GM12878 (cell line): ENCODE measurements at regions not wholly inside any gene's neighbourhood (a gene's known extent, or its start where the extent isn't known, plus 50 kb on each side); places are given as distances from the start of the nearest gene placed in this dataset.

Source experiments
- ATAC-seq: fragments of 200-7000 bp; cut with Tn5 transposase; 3 replicates; pipeline ENCODE4 v1.9.1; 2020; ENCODE audit warnings: mild to moderate bottlenecking, moderate library complexity
- BruUV-seq: library from RNA; stranded (reverse); fragments of 400-500 nt; replicated peaks from 2 replicates; lab custom pipeline; 2021; lab: Mats Ljungman, UMichigan
- CTCF ChIA-PET: fragments of 300-600 bp; sonication (Branson Sonifier 250); formaldehyde crosslinking; extraction: SDS; loops from one replicate; lab custom pipeline; 2021; ENCODE audit warnings: inconsistent platforms; lab: Yijun Ruan, JAX
- POLR2A ChIA-PET: fragments of 350-600 bp; formaldehyde crosslinking; extraction: SDS; loops from one replicate; lab custom pipeline; 2021; ENCODE audit warnings: inconsistent platforms; lab: Charles Lee
- RAD21 ChIA-PET: fragments of 300-600 bp; sonication (Branson Sonifier 250); formaldehyde crosslinking; loops from one replicate; lab custom pipeline; 2023; ENCODE audit warnings: antibody characterized with exemption; ENCODE audit not compliant: unreplicated experiment; lab: Charles Lee
- SMC1A ChIA-PET: fragments of 300-600 bp; sonication (Branson Sonifier 250); formaldehyde crosslinking; loops from one replicate; lab custom pipeline; 2023; ENCODE audit not compliant: unreplicated experiment, uncharacterized antibody; lab: Charles Lee
- DNase-seq: peaks from one replicate; pipeline ENCODE4 v3.0.0-alpha.2; 2011; ENCODE audit warnings: low read depth, low spot score
- FAIRE-seq: peaks from 3 replicates; lab custom pipeline; 2011; peaks lifted over from hg19 to GRCh38; lab: Jason Lieb, UNC
- H2AFZ ChIP-seq: 2 replicates; pipeline ENCODE4 v1.6.0; 2011; ENCODE audit warnings: low read depth, low read length, control low read depth; ENCODE audit not compliant: control insufficient read depth
- H3K27ac ChIP-seq: 2 replicates; pipeline ENCODE4 v1.5.1; 2011; ENCODE audit warnings: control low read depth; ENCODE audit not compliant: control insufficient read depth, insufficient read depth
- H3K27me3 ChIP-seq, 2 experiments: replicated peaks in 1 of 2; 2 replicates each; pipeline versions ENCODE4 v1.6.0 to v1.6.1; 2011; ENCODE audit warnings: low read length in 1 of 2; ENCODE audit not compliant: control insufficient read depth in 2 of 2, insufficient read depth in 2 of 2
- H3K36me3 ChIP-seq, 2 experiments: 2 replicates each; pipeline ENCODE4 v1.5.1; 2011; ENCODE audit warnings: low read length in 1 of 2; ENCODE audit not compliant: control insufficient read depth in 2 of 2, insufficient read depth in 2 of 2
- H3K4me1 ChIP-seq: 2 replicates; pipeline ENCODE4 v1.6.1; 2011; ENCODE audit warnings: mild to moderate bottlenecking, low read length, moderate library complexity, mixed read lengths; ENCODE audit not compliant: control insufficient read depth, insufficient read depth
- H3K4me2 ChIP-seq: 2 replicates; pipeline ENCODE4 v1.6.0; 2011; ENCODE audit warnings: control low read depth; ENCODE audit not compliant: control insufficient read depth, insufficient read depth
- H3K4me3 ChIP-seq: fragments of 200-600 bp; sonication (generic); 2 replicates; pipeline ENCODE4 v1.5.1; 2016
- H3K79me2 ChIP-seq: 2 replicates; pipeline ENCODE4 v1.6.0; 2011; ENCODE audit warnings: low read length; ENCODE audit not compliant: control insufficient read depth, insufficient read depth
- H3K9ac ChIP-seq: 2 replicates; pipeline ENCODE4 v1.8.0; 2011; ENCODE audit warnings: low read length, control low read depth, mixed read lengths; ENCODE audit not compliant: control insufficient read depth, insufficient read depth
- H3K9me3 ChIP-seq: replicated peaks from 3 replicates; pipeline ENCODE4 v1.5.1; 2011; ENCODE audit warnings: mild to moderate bottlenecking, low read length; ENCODE audit not compliant: control insufficient read depth, insufficient read depth
- H4K20me1 ChIP-seq: 2 replicates; pipeline ENCODE4 v1.6.0; 2011; ENCODE audit not compliant: control insufficient read depth, insufficient read depth
- HCFC1 ChIP-seq: fragments of 150-350 bp; IDR thresholded peaks from 2 replicates; pipeline ENCODE4 v1.6.1; 2014; ENCODE audit warnings: low read length
- HDGF ChIP-seq: fragments of 450-650 bp; IDR thresholded peaks from 2 replicates; pipeline ENCODE4 v1.6.1; 2016; ENCODE audit warnings: antibody characterized with exemption
- JUNB ChIP-seq: IDR thresholded peaks from 2 replicates; pipeline ENCODE4 v1.6.1; 2016; ENCODE audit warnings: antibody characterized with exemption, mild to moderate bottlenecking
- MEF2A ChIP-seq: IDR thresholded peaks from 2 replicates; pipeline ENCODE4 v1.6.1; 2011; ENCODE audit warnings: low read depth, mild to moderate bottlenecking, low read length, moderate library complexity; ENCODE audit not compliant: insufficient read depth
- NFIC ChIP-seq: IDR thresholded peaks from 2 replicates; pipeline ENCODE4 v1.6.1; 2012; ENCODE audit warnings: low read depth, mild to moderate bottlenecking, inconsistent platforms, low read length, moderate library complexity
- PML ChIP-seq: IDR thresholded peaks from 2 replicates; pipeline ENCODE4 v1.6.1; 2012; ENCODE audit warnings: low read length, inconsistent platforms
- RUNX3 ChIP-seq: IDR thresholded peaks from 2 replicates; pipeline ENCODE4 v1.6.1; 2012; ENCODE audit warnings: low read length, inconsistent platforms
- SPI1 ChIP-seq: IDR thresholded peaks from 2 replicates; pipeline ENCODE4 v1.6.1; 2011; ENCODE audit warnings: low read depth, mild to moderate bottlenecking, low read length, moderate library complexity, borderline replicate concordance; ENCODE audit not compliant: insufficient read depth
- SREBF1 ChIP-seq: IDR thresholded peaks from 2 replicates; pipeline ENCODE4 v1.6.1; 2012; ENCODE audit warnings: mild to moderate bottlenecking, low read length
- STAT1 ChIP-seq: fragments of 450-650 bp; conservative IDR thresholded peaks from 2 replicates; pipeline ENCODE4 v1.6.1; 2014; ENCODE audit warnings: antibody characterized with exemption, mild to moderate bottlenecking
- STAT3 ChIP-seq: IDR thresholded peaks from 2 replicates; pipeline ENCODE4 v1.6.1; 2011; ENCODE audit warnings: low read depth, low read length, improper control_type of control experiment
- TAF1 ChIP-seq: IDR thresholded peaks from 2 replicates; pipeline ENCODE4 v1.6.1; 2011; ENCODE audit warnings: mild to moderate bottlenecking, low read depth, low read length, borderline replicate concordance
- WRNIP1 ChIP-seq: IDR thresholded peaks from 2 replicates; pipeline ENCODE4 v1.6.1; 2011; ENCODE audit warnings: low read depth, low read length, improper control_type of control experiment, borderline replicate concordance
- ZNF384 ChIP-seq: IDR thresholded peaks from 2 replicates; pipeline ENCODE4 v1.6.1; 2012; ENCODE audit warnings: low read depth, mild to moderate bottlenecking, low read length, improper control_type of control experiment, borderline replicate concordance
- ZNF622 ChIP-seq: fragments of 450-650 bp; IDR thresholded peaks from 2 replicates; pipeline ENCODE4 v1.6.1; 2017; ENCODE audit warnings: mild to moderate bottlenecking, inconsistent platforms
- ZZZ3 ChIP-seq: IDR thresholded peaks from 2 replicates; pipeline ENCODE4 v1.6.1; 2011; ENCODE audit warnings: low read depth; ENCODE audit not compliant: control insufficient read depth, insufficient read length
- whole genome bisulfite sequencing: methylation state at CpG from one replicate; pipeline ENCODE4 v1.1.6; 2016; ENCODE audit warnings: low lambda C conversion rate; ENCODE audit not compliant: insufficient replicate concordance, insufficient coverage; ENCODE audit errors: missing lambda C conversion rate; 5-methylcytosine and 5-hydroxymethylcytosine counted together
- in situ Hi-C: fragments of 300-500 bp; cut with MboI; formaldehyde crosslinking; loops from 9 replicates; pipeline ENCODE4 v1.14.3; 2018; ENCODE audit warnings: mixed read lengths
- intact Hi-C: fragments of 100-400 bp; cut with micrococcal nuclease; formaldehyde crosslinking; loops from one replicate; pipeline ENCODE4 v1.14.2; 2022; ENCODE audit not compliant: unreplicated experiment
- TF ChIP-seq, protein P1 (sequence below): IDR thresholded peaks from 2 replicates; pipeline ENCODE4 v1.6.1; 2012; ENCODE audit warnings: mild to moderate bottlenecking, low read depth, low read length
- TF ChIP-seq, protein P2 (sequence below): fragments of 450-650 bp; formaldehyde crosslinking; IDR thresholded peaks from 2 replicates; pipeline ENCODE4 v1.5.0; 2022; ENCODE audit warnings: mild to moderate bottlenecking, missing genetic modification characterization

DNA sequence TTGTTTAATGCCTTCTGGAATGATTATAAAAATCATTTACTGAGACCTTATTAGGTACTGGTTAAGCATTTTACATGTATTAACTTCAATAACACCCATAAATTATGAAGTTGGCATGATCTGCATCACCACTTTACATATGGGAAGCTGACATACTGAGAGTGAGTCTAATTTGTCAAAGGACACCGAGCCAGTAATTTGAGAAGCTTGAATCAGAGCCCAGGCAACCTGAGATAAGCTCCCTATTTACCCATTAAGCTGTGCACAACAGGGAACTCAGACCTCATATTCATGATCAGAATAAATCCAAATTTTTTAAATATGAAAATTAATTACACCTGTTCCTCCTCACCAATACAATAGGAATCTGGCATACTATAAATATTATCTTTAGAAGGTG, 247.9 kb upstream of the EPHA5 start (continued):
- TF ChIP-seq, protein P1, sequence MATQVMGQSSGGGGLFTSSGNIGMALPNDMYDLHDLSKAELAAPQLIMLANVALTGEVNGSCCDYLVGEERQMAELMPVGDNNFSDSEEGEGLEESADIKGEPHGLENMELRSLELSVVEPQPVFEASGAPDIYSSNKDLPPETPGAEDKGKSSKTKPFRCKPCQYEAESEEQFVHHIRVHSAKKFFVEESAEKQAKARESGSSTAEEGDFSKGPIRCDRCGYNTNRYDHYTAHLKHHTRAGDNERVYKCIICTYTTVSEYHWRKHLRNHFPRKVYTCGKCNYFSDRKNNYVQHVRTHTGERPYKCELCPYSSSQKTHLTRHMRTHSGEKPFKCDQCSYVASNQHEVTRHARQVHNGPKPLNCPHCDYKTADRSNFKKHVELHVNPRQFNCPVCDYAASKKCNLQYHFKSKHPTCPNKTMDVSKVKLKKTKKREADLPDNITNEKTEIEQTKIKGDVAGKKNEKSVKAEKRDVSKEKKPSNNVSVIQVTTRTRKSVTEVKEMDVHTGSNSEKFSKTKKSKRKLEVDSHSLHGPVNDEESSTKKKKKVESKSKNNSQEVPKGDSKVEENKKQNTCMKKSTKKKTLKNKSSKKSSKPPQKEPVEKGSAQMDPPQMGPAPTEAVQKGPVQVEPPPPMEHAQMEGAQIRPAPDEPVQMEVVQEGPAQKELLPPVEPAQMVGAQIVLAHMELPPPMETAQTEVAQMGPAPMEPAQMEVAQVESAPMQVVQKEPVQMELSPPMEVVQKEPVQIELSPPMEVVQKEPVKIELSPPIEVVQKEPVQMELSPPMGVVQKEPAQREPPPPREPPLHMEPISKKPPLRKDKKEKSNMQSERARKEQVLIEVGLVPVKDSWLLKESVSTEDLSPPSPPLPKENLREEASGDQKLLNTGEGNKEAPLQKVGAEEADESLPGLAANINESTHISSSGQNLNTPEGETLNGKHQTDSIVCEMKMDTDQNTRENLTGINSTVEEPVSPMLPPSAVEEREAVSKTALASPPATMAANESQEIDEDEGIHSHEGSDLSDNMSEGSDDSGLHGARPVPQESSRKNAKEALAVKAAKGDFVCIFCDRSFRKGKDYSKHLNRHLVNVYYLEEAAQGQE = no peak
- no peak for TF ChIP-seq TAF1
- TF ChIP-seq SREBF1 = no peak
- TF ChIP-seq MEF2A = no peak
- TF ChIP-seq ZNF622 = no peak
- TF ChIP-seq STAT3 = no peak
- TF ChIP-seq WRNIP1 = no peak

DNA sequence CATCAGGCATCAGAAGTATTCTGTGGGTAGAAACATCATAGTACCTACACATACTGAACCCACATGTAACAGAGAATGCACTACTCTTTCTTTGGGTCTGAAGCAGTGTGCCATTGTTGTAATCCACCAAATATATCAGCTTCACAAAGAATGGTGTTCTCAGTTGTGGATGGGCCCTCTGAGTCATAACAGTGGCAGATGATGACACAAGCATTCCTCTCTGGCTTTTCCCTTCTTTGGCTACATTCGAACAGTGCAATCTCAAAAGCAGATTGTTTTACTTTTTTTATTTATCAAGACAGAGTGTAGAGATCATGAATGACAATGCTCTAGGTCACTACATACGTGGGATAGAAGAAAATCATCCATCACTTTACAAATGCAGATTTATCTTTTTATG, 247.2 kb upstream of the EPHA5 start:
- Histone ChIP-seq H3K4me1 (no peaks in the 10 kb centered on the region), H3K9ac (no peak overlapping the region), H3K9me3 (no peaks in the 10 kb centered on the region), H3K4me2 (no peak overlapping the region), H3K27me3 (no peaks in the 10 kb centered on the region), H3K36me3 (no peaks in the 10 kb centered on the region), H3K4me3 (no peak overlapping the region), H4K20me1 (no peaks in the 10 kb centered on the region), H2AFZ (no peak overlapping the region), H3K27ac (no peak overlapping the region), H3K79me2 (no peaks in the 10 kb centered on the region)
- ChIA-PET POLR2A (no interaction called here), RAD21 (no interaction called here), CTCF (no interaction called here), SMC1A (no interaction called here)
- FAIRE-seq (no peak), ATAC-seq (no peak), DNase-seq (no peak)
- BruUV-seq = no TSS peak
- 0% methylated on average over 2 of the region's 2 CpGs for whole genome bisulfite sequencing
- in situ Hi-C loops (no loop called here), intact Hi-C loops (no loop called here)
- TF ChIP-seq NFIC (no peak), ZZZ3 (no peak), HDGF (no peak), HCFC1 (no peak), JUNB (no peak), ZNF384 (no peak), WRNIP1 (no peak), PML (no peak), RUNX3 (no peak), ZNF622 (no peak), STAT1 (no peak), SPI1 (no peak)
- TF ChIP-seq, protein P2, sequence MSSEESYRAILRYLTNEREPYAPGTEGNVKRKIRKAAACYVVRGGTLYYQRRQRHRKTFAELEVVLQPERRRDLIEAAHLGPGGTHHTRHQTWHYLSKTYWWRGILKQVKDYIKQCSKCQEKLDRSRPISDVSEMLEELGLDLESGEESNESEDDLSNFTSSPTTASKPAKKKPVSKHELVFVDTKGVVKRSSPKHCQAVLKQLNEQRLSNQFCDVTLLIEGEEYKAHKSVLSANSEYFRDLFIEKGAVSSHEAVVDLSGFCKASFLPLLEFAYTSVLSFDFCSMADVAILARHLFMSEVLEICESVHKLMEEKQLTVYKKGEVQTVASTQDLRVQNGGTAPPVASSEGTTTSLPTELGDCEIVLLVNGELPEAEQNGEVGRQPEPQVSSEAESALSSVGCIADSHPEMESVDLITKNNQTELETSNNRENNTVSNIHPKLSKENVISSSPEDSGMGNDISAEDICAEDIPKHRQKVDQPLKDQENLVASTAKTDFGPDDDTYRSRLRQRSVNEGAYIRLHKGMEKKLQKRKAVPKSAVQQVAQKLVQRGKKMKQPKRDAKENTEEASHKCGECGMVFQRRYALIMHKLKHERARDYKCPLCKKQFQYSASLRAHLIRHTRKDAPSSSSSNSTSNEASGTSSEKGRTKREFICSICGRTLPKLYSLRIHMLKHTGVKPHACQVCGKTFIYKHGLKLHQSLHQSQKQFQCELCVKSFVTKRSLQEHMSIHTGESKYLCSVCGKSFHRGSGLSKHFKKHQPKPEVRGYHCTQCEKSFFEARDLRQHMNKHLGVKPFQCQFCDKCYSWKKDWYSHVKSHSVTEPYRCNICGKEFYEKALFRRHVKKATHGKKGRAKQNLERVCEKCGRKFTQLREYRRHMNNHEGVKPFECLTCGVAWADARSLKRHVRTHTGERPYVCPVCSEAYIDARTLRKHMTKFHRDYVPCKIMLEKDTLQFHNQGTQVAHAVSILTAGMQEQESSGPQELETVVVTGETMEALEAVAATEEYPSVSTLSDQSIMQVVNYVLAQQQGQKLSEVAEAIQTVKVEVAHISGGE (CRISPR knock-in tag) = no peak
